Stomach (tissue), 8 donors: ENCODE measurements at regions not wholly inside any gene's neighbourhood (a gene's known extent, or its start where the extent isn't known, plus 50 kb on each side); places are given as distances from the start of the nearest gene placed in this dataset.

Experiments
- DNase-seq, 2 donors: peaks; one replicate each; pipeline versions ENCODE4 v3.0.0 to v3.0.0-alpha.2; 2013 to 2019
- H3K27ac ChIP-seq, 5 donors: fragments of 200-600 bp in 4 of 5; sonication (generic) in 4 of 5; one replicate each; pipeline ENCODE4 v1.5.1; 2013 to 2019; ENCODE audit warnings: mild to moderate bottlenecking in 1 of 5, moderate library complexity in 1 of 5
- H3K27me3 ChIP-seq, 3 donors: fragments of 200-600 bp; sonication (generic); one replicate each; pipeline ENCODE4 v1.5.1; 2017 to 2019; ENCODE audit warnings: mixed run types in 1 of 3
- H3K36me3 ChIP-seq, 4 donors: fragments of 200-600 bp; sonication (generic); 1 replicate in 3 of 4; 2 replicates in 1 of 4; pipeline ENCODE4 v1.5.1; 2016 to 2019
- H3K4me1 ChIP-seq, 4 donors: fragments of 200-600 bp; sonication (generic); one replicate each; pipeline ENCODE4 v1.5.1; 2016 to 2019
- H3K4me3 ChIP-seq, 4 donors: fragments of 200-600 bp; sonication (generic) in 3 of 4; one replicate each; pipeline ENCODE4 v1.5.1; 2016 to 2019; ENCODE audit warnings: mild to moderate bottlenecking in 1 of 4
- H3K9me3 ChIP-seq, 4 donors: fragments of 200-600 bp; sonication (generic); one replicate each; pipeline ENCODE4 v1.5.1; 2016 to 2019
- EP300 ChIP-seq: sonication (generic); formaldehyde crosslinking; IDR thresholded peaks from one replicate; pipeline ENCODE4 v1.6.1; 2017; ENCODE audit warnings: antibody characterized with exemption
- POLR2A ChIP-seq, 4 donors: fragments of 450-650 bp; IDR thresholded peaks; one replicate each; pipeline ENCODE4 v1.6.1; 2016; ENCODE audit warnings: antibody characterized with exemption in 4 of 4, control low read depth in 2 of 4, mild to moderate bottlenecking in 1 of 4, moderate library complexity in 1 of 4
- POLR2AphosphoS5 ChIP-seq, 3 donors: sonication (generic); formaldehyde crosslinking; IDR thresholded peaks; one replicate each; pipeline ENCODE4 v1.6.1; 2016; ENCODE audit warnings: antibody characterized with exemption in 3 of 3
- WGBS, 5 donors: extraction: QIAGEN DNeasy Blood & Tissue Kit in 3 of 5; methylation state at CpG; one replicate each; pipeline versions ENCODE4 v1.1.5 to v1.1.7; 2013 to 2018; 5-methylcytosine and 5-hydroxymethylcytosine counted together
- intact Hi-C: fragments of 100-400 bp; cut with DNase I; formaldehyde crosslinking; loops from one replicate; pipeline ENCODE4 v1.15.1; 2023; ENCODE audit warnings: low total_unique reads
- TF ChIP-seq, protein P1 (sequence below), 7 experiments: fragments of 450-650 bp in 4 of 7; fragments of 200-600 bp in 3 of 7; sonication (generic) in 3 of 7; IDR thresholded peaks; one replicate each; pipeline ENCODE4 v1.5.1; 2016 to 2019; ENCODE audit warnings: antibody characterized with exemption in 7 of 7, control low read depth in 2 of 7, mild to moderate bottlenecking in 1 of 7
- donor health status: healthy with polysubstance abuse.
- donor health status: Bipolar disorder and iron deficiency.
- donor health status: healthy.

DNA sequence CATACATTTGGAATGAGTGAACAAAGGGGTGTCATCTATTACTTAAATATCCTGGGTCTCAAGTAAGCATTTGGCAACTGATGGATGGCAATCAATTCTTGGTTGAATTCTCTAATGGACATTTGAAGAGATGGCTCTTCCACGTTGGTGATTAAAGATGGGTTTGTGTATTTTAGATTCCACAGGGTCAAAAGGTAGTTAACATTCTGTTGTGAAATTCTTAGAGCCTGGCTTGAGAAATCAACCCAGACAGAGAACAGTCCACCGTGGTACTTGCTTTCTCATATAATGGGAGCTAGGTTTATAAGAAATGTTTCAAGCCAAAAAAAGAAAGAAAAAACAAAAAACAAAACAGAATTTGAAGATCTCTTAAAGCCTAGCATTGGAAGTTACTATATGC is 355.9 kb upstream of the PITX2 start:
- Histone ChIP-seq H3K4me3 (no peak overlapping the region), H3K27me3 (no peaks in the 10 kb centered on the region), H3K4me1 (no peaks in the 10 kb centered on the region), H3K9me3 (no peaks in the 10 kb centered on the region), H3K27ac (no peak overlapping the region), H3K36me3 (no peaks in the 10 kb centered on the region)
- TF ChIP-seq POLR2A (IDR thresholded peaks at IDR 0.05) (no peak), EP300 (no peak), POLR2AphosphoS5 (IDR thresholded peaks at IDR 0.05) (no peak)
- TF ChIP-seq, protein P1, sequence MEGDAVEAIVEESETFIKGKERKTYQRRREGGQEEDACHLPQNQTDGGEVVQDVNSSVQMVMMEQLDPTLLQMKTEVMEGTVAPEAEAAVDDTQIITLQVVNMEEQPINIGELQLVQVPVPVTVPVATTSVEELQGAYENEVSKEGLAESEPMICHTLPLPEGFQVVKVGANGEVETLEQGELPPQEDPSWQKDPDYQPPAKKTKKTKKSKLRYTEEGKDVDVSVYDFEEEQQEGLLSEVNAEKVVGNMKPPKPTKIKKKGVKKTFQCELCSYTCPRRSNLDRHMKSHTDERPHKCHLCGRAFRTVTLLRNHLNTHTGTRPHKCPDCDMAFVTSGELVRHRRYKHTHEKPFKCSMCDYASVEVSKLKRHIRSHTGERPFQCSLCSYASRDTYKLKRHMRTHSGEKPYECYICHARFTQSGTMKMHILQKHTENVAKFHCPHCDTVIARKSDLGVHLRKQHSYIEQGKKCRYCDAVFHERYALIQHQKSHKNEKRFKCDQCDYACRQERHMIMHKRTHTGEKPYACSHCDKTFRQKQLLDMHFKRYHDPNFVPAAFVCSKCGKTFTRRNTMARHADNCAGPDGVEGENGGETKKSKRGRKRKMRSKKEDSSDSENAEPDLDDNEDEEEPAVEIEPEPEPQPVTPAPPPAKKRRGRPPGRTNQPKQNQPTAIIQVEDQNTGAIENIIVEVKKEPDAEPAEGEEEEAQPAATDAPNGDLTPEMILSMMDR (IDR thresholded peaks at IDR 0.05) = no peak
- DNase-seq = no peak
- WGBS, 5 donors = 4 to 53% (median 40%) methylated on average over 2 of the region's 2 CpGs
- intact Hi-C loops = no loop called here

DNA sequence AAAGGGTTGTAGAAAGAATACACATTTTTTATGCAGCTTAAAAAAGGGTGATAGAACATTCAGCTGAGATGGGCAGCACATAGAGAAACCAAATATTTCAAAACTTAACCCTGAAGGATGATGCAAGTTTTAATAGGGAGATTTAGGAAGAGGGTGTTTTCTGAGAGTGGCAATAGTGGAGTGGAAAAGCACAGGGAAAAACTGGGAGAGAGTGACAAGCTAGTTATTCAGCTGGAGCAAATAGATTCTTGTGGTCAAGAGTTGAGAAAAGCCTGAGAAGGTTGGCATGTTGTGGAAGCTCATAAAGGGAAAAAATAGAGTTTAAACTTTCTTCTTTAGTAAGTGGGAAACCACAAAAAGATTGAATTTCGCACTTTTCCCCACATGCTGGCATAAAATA is 359.6 kb upstream of the PITX2 start:
- no peaks in the 10 kb centered on the region for H3K9me3 ChIP-seq
- WGBS, 5 donors = 57 to 81% (median 61%) methylated on average over 1 of the region's 1 CpG
- intact Hi-C loops = no loop called here
- H3K27ac ChIP-seq = no peak overlapping the region
- no peak for DNase-seq
- H3K27me3 ChIP-seq = no peaks in the 10 kb centered on the region
- H3K4me1 ChIP-seq = no peaks in the 10 kb centered on the region
- no peaks in the 10 kb centered on the region for H3K36me3 ChIP-seq
- TF ChIP-seq POLR2AphosphoS5 (IDR thresholded peaks at IDR 0.05) = no peak
- TF ChIP-seq POLR2A (IDR thresholded peaks at IDR 0.05) = no peak
- no peak for TF ChIP-seq EP300
- TF ChIP-seq, protein P1 (IDR thresholded peaks at IDR 0.05) = no peak
- no peak overlapping the region for H3K4me3 ChIP-seq

DNA sequence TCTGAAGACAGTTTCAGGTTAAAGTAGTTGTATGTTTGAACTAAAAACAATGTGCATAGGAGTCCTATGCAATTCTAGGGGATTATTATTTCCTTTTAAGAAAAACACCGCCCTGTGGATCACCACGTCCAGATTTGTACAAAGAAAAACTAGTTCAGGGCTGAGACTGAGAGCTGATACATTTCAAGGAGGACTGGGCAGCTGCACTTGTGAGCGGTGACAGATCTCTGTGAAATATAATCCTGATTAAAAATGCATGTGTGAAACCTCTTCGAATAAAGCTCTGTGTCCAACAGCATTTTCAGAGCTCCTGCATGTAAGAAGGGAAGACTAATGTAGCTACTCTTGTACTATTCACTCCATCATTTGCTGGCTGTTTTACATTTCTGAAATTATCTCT is 365.8 kb upstream of the PITX2 start:
- Histone ChIP-seq H3K4me3 (no peak overlapping the region), H3K36me3 (no peaks in the 10 kb centered on the region), H3K4me1 (no peaks in the 10 kb centered on the region), H3K27ac (no peak overlapping the region), H3K9me3 (no peaks in the 10 kb centered on the region), H3K27me3 (no peaks in the 10 kb centered on the region)
- whole genome bisulfite sequencing, 5 donors = 52 to 60% (median 55%) methylated on average over 4 of the region's 4 CpGs
- TF ChIP-seq, protein P1 (IDR thresholded peaks at IDR 0.05) = no peak
- TF ChIP-seq EP300 = no peak
- no peak for TF ChIP-seq POLR2A (IDR thresholded peaks at IDR 0.05)
- TF ChIP-seq POLR2AphosphoS5 (IDR thresholded peaks at IDR 0.05) = no peak
- intact Hi-C loops = no loop called here
- DNase-seq = no peak

DNA sequence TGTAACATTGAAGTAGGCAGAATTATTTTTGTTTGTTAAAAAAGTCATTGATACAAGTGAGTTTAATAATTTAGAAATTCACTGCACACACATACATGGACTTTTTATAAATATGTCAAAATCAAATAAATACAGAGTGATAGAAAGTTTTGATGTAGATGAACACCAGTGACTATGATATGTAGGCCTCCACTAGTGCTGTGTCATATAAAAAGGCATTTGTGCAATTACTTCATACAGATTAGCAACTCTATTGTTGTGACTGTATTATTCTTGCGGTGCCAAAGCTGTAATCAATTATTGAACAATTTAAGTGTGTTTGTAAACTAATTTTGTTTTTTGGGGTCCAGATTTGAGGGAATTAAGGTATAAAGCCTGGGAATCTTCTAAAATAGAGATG is 366.2 kb upstream of the PITX2 start:
- DNase-seq = no peak
- H3K4me1 ChIP-seq = no peaks in the 10 kb centered on the region
- no peaks in the 10 kb centered on the region for H3K9me3 ChIP-seq
- intact Hi-C loops = no loop called here
- H3K4me3 ChIP-seq = no peak overlapping the region
- WGBS, 5 donors = 86 to 93% (median 89%) methylated on average over 1 of the region's 1 CpG
- H3K36me3 ChIP-seq = no peaks in the 10 kb centered on the region
- no peak overlapping the region for H3K27ac ChIP-seq
- H3K27me3 ChIP-seq = no peaks in the 10 kb centered on the region
- TF ChIP-seq EP300 = no peak
- TF ChIP-seq, protein P1 (IDR thresholded peaks at IDR 0.05) = no peak
- TF ChIP-seq POLR2A (IDR thresholded peaks at IDR 0.05) = no peak
- no peak for TF ChIP-seq POLR2AphosphoS5 (IDR thresholded peaks at IDR 0.05)

DNA sequence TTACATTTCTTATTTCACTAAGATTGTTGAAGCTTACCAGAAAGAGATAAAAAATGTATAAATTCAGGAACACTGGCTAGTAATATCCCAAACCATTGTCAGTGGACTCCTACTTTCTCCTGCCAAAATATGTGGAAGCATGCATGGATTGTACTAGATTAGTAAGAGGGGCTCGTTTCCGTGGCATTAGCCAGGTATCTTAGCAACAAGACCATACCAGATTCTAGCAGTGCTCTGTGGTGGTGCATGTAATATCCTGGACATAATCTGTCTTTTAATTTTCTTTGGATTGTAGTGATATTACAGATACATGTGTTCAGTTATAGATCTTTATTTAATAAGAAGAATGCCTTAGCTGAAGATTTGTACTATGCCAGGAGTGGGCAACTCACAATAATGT is 371.9 kb upstream of the PITX2 start:
- DNase-seq = no peak
- no peak for TF ChIP-seq EP300
- no peak for TF ChIP-seq POLR2A (IDR thresholded peaks at IDR 0.05)
- TF ChIP-seq, protein P1 (IDR thresholded peaks at IDR 0.05) = no peak
- no peak for TF ChIP-seq POLR2AphosphoS5 (IDR thresholded peaks at IDR 0.05)
- Histone ChIP-seq H3K36me3 (no peaks in the 10 kb centered on the region), H3K27ac (no peak overlapping the region), H3K4me3 (no peak overlapping the region), H3K9me3 (no peaks in the 10 kb centered on the region), H3K27me3 (no peaks in the 10 kb centered on the region), H3K4me1 (no peaks in the 10 kb centered on the region)
- 21 to 49% (median 41%) methylated on average over 2 of the region's 2 CpGs for WGBS, 5 donors
- intact Hi-C loops = no loop called here
